ENCODE measurements at regions not wholly inside any gene's neighbourhood (a gene's known extent, or its start where the extent isn't known, plus 50 kb on each side); places are given as distances from the start of the nearest gene placed in this dataset.

GRCh38 chr13:88384542-88384941, 713.4 kb downstream of the SLITRK5 start:
- DNase-seq (no peak), ATAC-seq (no peak)
- Mint-ChIP-seq H3K9me3 (peaks cover 0 to 6% of the 10 kb centered on the region in 2 donors), H3K27ac (no peak overlapping the region), H3K36me3 (no peaks in the 10 kb centered on the region), H3K27me3 (ENCODE audit: low read depth in 2 of 2) (no peaks in the 10 kb centered on the region), H3K4me3 (no peak overlapping the region), H3K4me1 (no peaks in the 10 kb centered on the region)
- intact Hi-C loops (cut with micrococcal nuclease), result no loop called here
- no peak overlapping the region for H3K4me3 ChIP-seq (ENCODE audit: low read length)
- no peaks in the 10 kb centered on the region for H3K36me3 ChIP-seq (ENCODE audit: control insufficient read depth, insufficient read depth, low read length)
- H3K27me3 ChIP-seq (ENCODE audit: control insufficient read depth, insufficient read depth, low read length), result no peaks in the 10 kb centered on the region
- H3K9me3 ChIP-seq (ENCODE audit: control insufficient read depth, insufficient read depth, low read length), result no peaks in the 10 kb centered on the region
- no peak overlapping the region for H3K27ac ChIP-seq (ENCODE audit: low read length)
- H3K4me1 ChIP-seq (ENCODE audit: control insufficient read depth, insufficient read depth, low read length), result no peaks in the 10 kb centered on the region
- TF ChIP-seq CTCF (IDR thresholded peaks at IDR 0.05), result no peak

GRCh38 chr13:88395804-88396203, 724.6 kb downstream of the SLITRK5 start:
- H3K27ac ChIP-seq (ENCODE audit: low read length), result no peak overlapping the region
- H3K4me1 ChIP-seq (ENCODE audit: control insufficient read depth, insufficient read depth, low read length), result no peaks in the 10 kb centered on the region
- H3K27me3 ChIP-seq (ENCODE audit: control insufficient read depth, insufficient read depth, low read length), result no peaks in the 10 kb centered on the region
- intact Hi-C loops (cut with micrococcal nuclease), result no loop called here
- H3K36me3 Mint-ChIP-seq, result peaks cover 20% of the 10 kb centered on the region
- H3K27ac Mint-ChIP-seq, result no peak overlapping the region
- H3K4me3 ChIP-seq (ENCODE audit: low read length), result no peak overlapping the region
- no peaks in the 10 kb centered on the region for H3K9me3 ChIP-seq (ENCODE audit: control insufficient read depth, insufficient read depth, low read length)
- H3K9me3 Mint-ChIP-seq, result peaks cover 4 to 7% of the 10 kb centered on the region in 2 donors
- ATAC-seq, result no peak
- DNase-seq, result no peak
- H3K4me1 Mint-ChIP-seq, result peaks cover 0 to 5% of the 10 kb centered on the region in 2 donors
- no peak overlapping the region for H3K4me3 Mint-ChIP-seq
- no peaks in the 10 kb centered on the region for H3K27me3 Mint-ChIP-seq (ENCODE audit: low read depth in 2 of 2)
- H3K36me3 ChIP-seq (ENCODE audit: control insufficient read depth, insufficient read depth, low read length), result no peaks in the 10 kb centered on the region
- no peak for TF ChIP-seq CTCF (IDR thresholded peaks at IDR 0.05)

- WGBS (ENCODE audit: insufficient coverage), result 92% methylated on average over 2 of the region's 2 CpGs
Observed at GRCh38 chr13:88411696-88412095, 740.5 kb downstream of the SLITRK5 start.

More at GRCh38 chr13:88411696-88412095, 740.5 kb downstream of the SLITRK5 start:
- no peaks in the 10 kb centered on the region for H3K4me1 ChIP-seq (ENCODE audit: control insufficient read depth, insufficient read depth, low read length)
- Mint-ChIP-seq H3K27ac (no peak overlapping the region), H3K36me3 (no peaks in the 10 kb centered on the region), H3K4me1 (peaks cover 0 to 14% of the 10 kb centered on the region in 2 donors), H3K27me3 (ENCODE audit: low read depth in 2 of 2) (no peaks in the 10 kb centered on the region), H3K4me3 (no peak overlapping the region), H3K9me3 (peaks cover 0 to 6% of the 10 kb centered on the region in 2 donors)
- H3K4me3 ChIP-seq (ENCODE audit: low read length), result no peak overlapping the region
- H3K27me3 ChIP-seq (ENCODE audit: control insufficient read depth, insufficient read depth, low read length), result no peaks in the 10 kb centered on the region
- H3K36me3 ChIP-seq (ENCODE audit: control insufficient read depth, insufficient read depth, low read length), result no peaks in the 10 kb centered on the region
- ATAC-seq, result no peak
- no peak overlapping the region for H3K27ac ChIP-seq (ENCODE audit: low read length)
- intact Hi-C loops (cut with micrococcal nuclease), result no loop called here
- DNase-seq, result no peak
- no peaks in the 10 kb centered on the region for H3K9me3 ChIP-seq (ENCODE audit: control insufficient read depth, insufficient read depth, low read length)
- no peak for TF ChIP-seq CTCF (IDR thresholded peaks at IDR 0.05)
